ENCODE measurements at regions not wholly inside any gene's neighbourhood (a gene's known extent, or its start where the extent isn't known, plus 50 kb on each side); places are given as distances from the start of the nearest gene placed in this dataset.

- Histone ChIP-seq H3K27me3 (ENCODE audit: control insufficient read depth, insufficient read depth, low read length) (no peaks in the 10 kb centered on the region), H3K79me2 (ENCODE audit: control insufficient read depth, insufficient read depth, low read length) (no peaks in the 10 kb centered on the region), H4K20me1 (ENCODE audit: control insufficient read depth, extremely low read depth, insufficient read depth, low read length) (no peaks in the 10 kb centered on the region), H3K4me3 (replicated peaks in 1 of 4; ENCODE audit: control extremely low read depth in 1 of 4, insufficient read depth in 1 of 4, low read depth in 3 of 4, low read length in 4 of 4) (no peak overlapping the region), H2AFZ (ENCODE audit: low read length) (no peak overlapping the region), H3K27ac (ENCODE audit: insufficient read depth, low read length) (no peak overlapping the region), H3K4me1 (ENCODE audit: control insufficient read depth, extremely low read depth, insufficient read depth, low read length) (no peaks in the 10 kb centered on the region), H3K9ac (ENCODE audit: insufficient read depth, low read length) (no peak overlapping the region), H3K36me3 (ENCODE audit: control insufficient read depth, insufficient read depth, low read length) (no peaks in the 10 kb centered on the region), H3K9me3 (ENCODE audit: control insufficient read depth, insufficient read depth, low read depth, low read length) (no peaks in the 10 kb centered on the region), H3K4me2 (ENCODE audit: extremely low read depth, insufficient read depth, low read length) (peak overlapping the region; percentile 49)
- DNase-seq (ENCODE audit: low read depth in 2 of 2) = peak; percentile 85
- TF ChIP-seq EZH2 (IDR thresholded peaks at IDR 0.05; ENCODE audit: low read length, missing control alignments) = no peak
- no peak for TF ChIP-seq CTCF (conservative IDR thresholded peaks at IDR 0.05 in 1 of 2, IDR thresholded peaks at IDR 0.05 in 1 of 2; ENCODE audit: low read depth in 1 of 2, low read length in 2 of 2)
Observed at GRCh38 chr1:221315330-221315729, 426.6 kb downstream of the DUSP10 start.

DNA sequence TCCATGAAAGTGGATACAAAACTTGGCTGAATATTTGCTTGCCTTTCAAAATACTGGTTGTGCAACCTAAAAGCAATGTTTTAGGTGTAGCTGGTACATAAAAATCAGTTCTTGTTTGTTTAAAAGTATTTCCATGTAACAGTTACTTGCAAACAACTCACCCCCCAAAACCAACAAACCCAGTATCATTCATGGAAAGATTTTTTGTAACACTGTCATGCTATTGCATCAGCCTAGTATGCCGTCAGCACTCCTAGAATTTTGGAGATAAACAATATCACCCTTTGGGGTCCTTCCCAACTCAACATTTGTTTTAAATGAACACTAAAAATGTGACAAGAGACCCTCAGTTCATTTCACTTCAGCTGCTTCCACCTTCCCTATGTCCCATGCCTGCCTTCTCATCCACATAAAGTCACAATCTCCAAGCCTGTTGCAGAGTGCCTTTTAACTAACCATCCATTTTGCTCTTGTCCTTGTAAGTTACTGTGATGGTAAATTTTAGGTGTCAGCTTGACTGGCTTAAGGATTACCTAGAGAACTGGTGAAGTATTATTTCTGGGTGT is 425.3 kb downstream of the DUSP10 start:
- TF ChIP-seq EZH2 (IDR thresholded peaks at IDR 0.05; ENCODE audit: low read length, missing control alignments) = no peak
- no peak for TF ChIP-seq CTCF (conservative IDR thresholded peaks at IDR 0.05 in 1 of 2, IDR thresholded peaks at IDR 0.05 in 1 of 2; ENCODE audit: low read depth in 1 of 2, low read length in 2 of 2)
- H2AFZ ChIP-seq (ENCODE audit: low read length) = no peak overlapping the region

GRCh38 chr1:221317537-221317936 is 424.4 kb downstream of the DUSP10 start:
- no peaks in the 10 kb centered on the region for H3K79me2 ChIP-seq (ENCODE audit: control insufficient read depth, insufficient read depth, low read length)
- no peaks in the 10 kb centered on the region for H4K20me1 ChIP-seq (ENCODE audit: control insufficient read depth, extremely low read depth, insufficient read depth, low read length)
- H2AFZ ChIP-seq (ENCODE audit: low read length) = no peak overlapping the region
- no peaks in the 10 kb centered on the region for H3K36me3 ChIP-seq (ENCODE audit: control insufficient read depth, insufficient read depth, low read length)
- no peaks in the 10 kb centered on the region for H3K27me3 ChIP-seq (ENCODE audit: control insufficient read depth, insufficient read depth, low read length)
- no peak overlapping the region for H3K4me2 ChIP-seq (ENCODE audit: extremely low read depth, insufficient read depth, low read length)
- H3K4me1 ChIP-seq (ENCODE audit: control insufficient read depth, extremely low read depth, insufficient read depth, low read length) = no peaks in the 10 kb centered on the region
- no peak overlapping the region for H3K27ac ChIP-seq (ENCODE audit: insufficient read depth, low read length)
- H3K9ac ChIP-seq (ENCODE audit: insufficient read depth, low read length) = no peak overlapping the region
- DNase-seq (ENCODE audit: low read depth in 2 of 2) = no peak
- TF ChIP-seq CTCF (conservative IDR thresholded peaks at IDR 0.05 in 1 of 2, IDR thresholded peaks at IDR 0.05 in 1 of 2; ENCODE audit: low read depth in 1 of 2, low read length in 2 of 2) = no peak
- TF ChIP-seq EZH2 (IDR thresholded peaks at IDR 0.05; ENCODE audit: low read length, missing control alignments) = no peak
- no peaks in the 10 kb centered on the region for H3K9me3 ChIP-seq (ENCODE audit: control insufficient read depth, insufficient read depth, low read depth, low read length)
- no peak overlapping the region for H3K4me3 ChIP-seq (replicated peaks in 1 of 4; ENCODE audit: control extremely low read depth in 1 of 4, insufficient read depth in 1 of 4, low read depth in 3 of 4, low read length in 4 of 4)

More for the DNA sequence above, 425.3 kb downstream of the DUSP10 start:
- DNase-seq (ENCODE audit: low read depth in 2 of 2) = peak; percentile 26 to 83
- no peaks in the 10 kb centered on the region for H3K27me3 ChIP-seq (ENCODE audit: control insufficient read depth, insufficient read depth, low read length)
- no peaks in the 10 kb centered on the region for H3K4me1 ChIP-seq (ENCODE audit: control insufficient read depth, extremely low read depth, insufficient read depth, low read length)
- H3K9ac ChIP-seq (ENCODE audit: insufficient read depth, low read length) = no peak overlapping the region
- no peaks in the 10 kb centered on the region for H3K79me2 ChIP-seq (ENCODE audit: control insufficient read depth, insufficient read depth, low read length)
- H3K36me3 ChIP-seq (ENCODE audit: control insufficient read depth, insufficient read depth, low read length) = no peaks in the 10 kb centered on the region
- no peaks in the 10 kb centered on the region for H3K9me3 ChIP-seq (ENCODE audit: control insufficient read depth, insufficient read depth, low read depth, low read length)
- no peak overlapping the region for H3K4me2 ChIP-seq (ENCODE audit: extremely low read depth, insufficient read depth, low read length)
- no peak overlapping the region for H3K27ac ChIP-seq (ENCODE audit: insufficient read depth, low read length)
- no peaks in the 10 kb centered on the region for H4K20me1 ChIP-seq (ENCODE audit: control insufficient read depth, extremely low read depth, insufficient read depth, low read length)
- H3K4me3 ChIP-seq (replicated peaks in 1 of 4; ENCODE audit: control extremely low read depth in 1 of 4, insufficient read depth in 1 of 4, low read depth in 3 of 4, low read length in 4 of 4) = no peak overlapping the region
